ENCODE measurements at regions not wholly inside any gene's neighbourhood (a gene's known extent, or its start where the extent isn't known, plus 50 kb on each side); places are given as distances from the start of the nearest gene placed in this dataset.
"Not testable (repeated sequence)": the region's sequence is repeated elsewhere in the genome, so short reads cannot be mapped to it uniquely, and the experiment has no call there.

- H3K4me1 Mint-ChIP-seq = no peaks in the 10 kb centered on the region
- ATAC-seq (ENCODE audit: low read depth) (no peak), DNase-seq (ENCODE audit: low spot score in 2 of 2) (no peak)
- no peak overlapping the region for H3K4me3 Mint-ChIP-seq
- no peaks in the 10 kb centered on the region for H3K27me3 Mint-ChIP-seq
- H3K9me3 Mint-ChIP-seq = no peaks in the 10 kb centered on the region
- no peak overlapping the region for H3K27ac Mint-ChIP-seq
- H3K36me3 Mint-ChIP-seq = no peaks in the 10 kb centered on the region
Observed at GRCh38 chr7:68601826-68602225, 996.4 kb upstream of the AUTS2 start.

GRCh38 chr7:68604541-68604940 lies 993.7 kb upstream of the AUTS2 start:
- no peaks in the 10 kb centered on the region for H3K36me3 Mint-ChIP-seq
- H3K4me1 Mint-ChIP-seq = no peaks in the 10 kb centered on the region
- no peak for DNase-seq (ENCODE audit: low spot score in 2 of 2)
- no peaks in the 10 kb centered on the region for H3K27me3 Mint-ChIP-seq
- peaks cover 9% of the 10 kb centered on the region for H3K9me3 Mint-ChIP-seq
- no peak for ATAC-seq (ENCODE audit: low read depth)
- H3K4me3 Mint-ChIP-seq = no peak overlapping the region
- H3K27ac Mint-ChIP-seq = no peak overlapping the region

GRCh38 chr7:68610701-68611100 lies 987.6 kb upstream of the AUTS2 start:
- H3K36me3 Mint-ChIP-seq = peaks cover 4% of the 10 kb centered on the region
- H3K27ac Mint-ChIP-seq = no peak overlapping the region
- H3K9me3 Mint-ChIP-seq = peaks cover 17% of the 10 kb centered on the region
- H3K27me3 Mint-ChIP-seq = peaks cover 4% of the 10 kb centered on the region
- DNase-seq (ENCODE audit: low spot score in 2 of 2) = no peak
- no peak for ATAC-seq (ENCODE audit: low read depth)
- H3K4me3 Mint-ChIP-seq = no peak overlapping the region
- H3K4me1 Mint-ChIP-seq = no peaks in the 10 kb centered on the region

GRCh38 chr7:68613405-68613804 lies 984.9 kb upstream of the AUTS2 start:
- Mint-ChIP-seq H3K27ac (no peak overlapping the region), H3K4me1 (no peaks in the 10 kb centered on the region), H3K36me3 (peaks cover 4% of the 10 kb centered on the region), H3K27me3 (peaks cover 4% of the 10 kb centered on the region), H3K4me3 (no peak overlapping the region), H3K9me3 (peaks cover 17% of the 10 kb centered on the region)
- DNase-seq (ENCODE audit: low spot score in 2 of 2) (no peak), ATAC-seq (ENCODE audit: low read depth) (no peak)

GRCh38 chr7:68613897-68614296 lies 984.4 kb upstream of the AUTS2 start:
- no peak for ATAC-seq (ENCODE audit: low read depth)
- H3K27me3 Mint-ChIP-seq = peaks cover 4% of the 10 kb centered on the region
- no peaks in the 10 kb centered on the region for H3K4me1 Mint-ChIP-seq
- no peak overlapping the region for H3K27ac Mint-ChIP-seq
- no peak overlapping the region for H3K4me3 Mint-ChIP-seq
- peaks cover 4% of the 10 kb centered on the region for H3K36me3 Mint-ChIP-seq
- no peak for DNase-seq (ENCODE audit: low spot score in 2 of 2)
- H3K9me3 Mint-ChIP-seq = peaks cover 16% of the 10 kb centered on the region

GRCh38 chr7:68619526-68619925 lies 978.7 kb upstream of the AUTS2 start:
- Mint-ChIP-seq H3K4me1 (no peaks in the 10 kb centered on the region), H3K27ac (no peak overlapping the region), H3K36me3 (peaks cover 4% of the 10 kb centered on the region), H3K27me3 (peaks cover 4% of the 10 kb centered on the region), H3K9me3 (peaks cover 14% of the 10 kb centered on the region), H3K4me3 (no peak overlapping the region)
- no peak for DNase-seq (ENCODE audit: low spot score in 2 of 2)
- ATAC-seq (ENCODE audit: low read depth) = no peak

- no peak overlapping the region for H3K27ac Mint-ChIP-seq
- H3K36me3 Mint-ChIP-seq = no peaks in the 10 kb centered on the region
- no peak for DNase-seq (ENCODE audit: low spot score in 2 of 2)
- ATAC-seq (ENCODE audit: low read depth) = no peak
- no peak overlapping the region for H3K4me3 Mint-ChIP-seq
- H3K9me3 Mint-ChIP-seq = peaks cover 2% of the 10 kb centered on the region
- H3K4me1 Mint-ChIP-seq = no peaks in the 10 kb centered on the region
- no peaks in the 10 kb centered on the region for H3K27me3 Mint-ChIP-seq
Observed at GRCh38 chr7:68622500-68622899, 975.8 kb upstream of the AUTS2 start.

GRCh38 chr7:68623030-68623429 lies 975.2 kb upstream of the AUTS2 start:
- Mint-ChIP-seq H3K27me3 (no peaks in the 10 kb centered on the region), H3K9me3 (no peaks in the 10 kb centered on the region), H3K4me3 (no peak overlapping the region), H3K27ac (no peak overlapping the region), H3K4me1 (no peaks in the 10 kb centered on the region), H3K36me3 (no peaks in the 10 kb centered on the region)
- DNase-seq (ENCODE audit: low spot score in 2 of 2) (no peak), ATAC-seq (ENCODE audit: low read depth) (no peak)

GRCh38 chr7:68627247-68627864 lies 970.9 kb upstream of the AUTS2 start:
- no peak overlapping the region for H3K4me3 Mint-ChIP-seq
- H3K9me3 Mint-ChIP-seq = peaks cover 4% of the 10 kb centered on the region
- no peaks in the 10 kb centered on the region for H3K36me3 Mint-ChIP-seq
- no peak for ATAC-seq (ENCODE audit: low read depth)
- DNase-seq (ENCODE audit: low spot score in 2 of 2) = no peak
- no peaks in the 10 kb centered on the region for H3K27me3 Mint-ChIP-seq
- H3K4me1 Mint-ChIP-seq = no peaks in the 10 kb centered on the region
- no peak overlapping the region for H3K27ac Mint-ChIP-seq

- DNase-seq (ENCODE audit: low spot score in 2 of 2); H3K4me1 Mint-ChIP-seq; ATAC-seq (ENCODE audit: low read depth); H3K27me3 Mint-ChIP-seq; H3K9me3 Mint-ChIP-seq; H3K27ac Mint-ChIP-seq; H3K4me3 Mint-ChIP-seq; H3K36me3 Mint-ChIP-seq: not testable (repeated sequence)
Observed at GRCh38 chr7:68630914-68631313, 967.4 kb upstream of the AUTS2 start.

- no peak overlapping the region for H3K4me3 Mint-ChIP-seq
- no peaks in the 10 kb centered on the region for H3K36me3 Mint-ChIP-seq
- H3K27me3 Mint-ChIP-seq = no peaks in the 10 kb centered on the region
- DNase-seq (ENCODE audit: low spot score in 2 of 2) (no peak), ATAC-seq (ENCODE audit: low read depth) (no peak)
- H3K9me3 Mint-ChIP-seq = peaks cover 4% of the 10 kb centered on the region
- no peak overlapping the region for H3K27ac Mint-ChIP-seq
- no peaks in the 10 kb centered on the region for H3K4me1 Mint-ChIP-seq
Observed at GRCh38 chr7:68640103-68640502, 958.2 kb upstream of the AUTS2 start.

- peaks cover under 1% of the 10 kb centered on the region for H3K9me3 Mint-ChIP-seq
- no peak overlapping the region for H3K4me3 Mint-ChIP-seq
- DNase-seq (ENCODE audit: low spot score in 2 of 2) = no peak
- H3K27me3 Mint-ChIP-seq = no peaks in the 10 kb centered on the region
- no peaks in the 10 kb centered on the region for H3K4me1 Mint-ChIP-seq
- H3K36me3 Mint-ChIP-seq = no peaks in the 10 kb centered on the region
- no peak for ATAC-seq (ENCODE audit: low read depth)
- H3K27ac Mint-ChIP-seq = no peak overlapping the region
Observed at GRCh38 chr7:68642727-68643126, 955.5 kb upstream of the AUTS2 start.

- Mint-ChIP-seq H3K36me3 (no peaks in the 10 kb centered on the region), H3K9me3 (no peaks in the 10 kb centered on the region), H3K27me3 (no peaks in the 10 kb centered on the region), H3K27ac (no peak overlapping the region), H3K4me1 (no peaks in the 10 kb centered on the region), H3K4me3 (no peak overlapping the region)
- DNase-seq (ENCODE audit: low spot score in 2 of 2) (no peak), ATAC-seq (ENCODE audit: low read depth) (no peak)
Observed at GRCh38 chr7:68663392-68663791, 934.9 kb upstream of the AUTS2 start.

GRCh38 chr7:68671046-68671445 lies 927.2 kb upstream of the AUTS2 start:
- DNase-seq (ENCODE audit: low spot score in 2 of 2) = no peak
- H3K4me3 Mint-ChIP-seq = no peak overlapping the region
- H3K27me3 Mint-ChIP-seq = peaks cover 2% of the 10 kb centered on the region
- H3K4me1 Mint-ChIP-seq = no peaks in the 10 kb centered on the region
- H3K9me3 Mint-ChIP-seq = peaks cover 2% of the 10 kb centered on the region
- H3K27ac Mint-ChIP-seq = no peak overlapping the region
- H3K36me3 Mint-ChIP-seq = no peaks in the 10 kb centered on the region
- ATAC-seq (ENCODE audit: low read depth) = no peak

- DNase-seq (ENCODE audit: low spot score in 2 of 2) = no peak
- no peak overlapping the region for H3K4me3 Mint-ChIP-seq
- H3K27me3 Mint-ChIP-seq = peaks cover 2% of the 10 kb centered on the region
- no peak for ATAC-seq (ENCODE audit: low read depth)
- no peaks in the 10 kb centered on the region for H3K4me1 Mint-ChIP-seq
- no peaks in the 10 kb centered on the region for H3K36me3 Mint-ChIP-seq
- peaks cover 2% of the 10 kb centered on the region for H3K9me3 Mint-ChIP-seq
- H3K27ac Mint-ChIP-seq = no peak overlapping the region
Observed at GRCh38 chr7:68671671-68672070, 926.6 kb upstream of the AUTS2 start.

Measured in memory B cell (primary cell).